PC-3 (cell line): ENCODE measurements at regions not wholly inside any gene's neighbourhood (a gene's known extent, or its start where the extent isn't known, plus 50 kb on each side); places are given as distances from the start of the nearest gene placed in this dataset.
A peak's percentile ranks its signal among the peaks of the same experiment; 100 is the strongest.

Experiments
- ATAC-seq: fragments of 200-7000 bp; cut with Tn5 transposase; 2 replicates; pipeline ENCODE4 v1.9.1; 2020; ENCODE audit warnings: mild to moderate bottlenecking, moderate library complexity
- BruUV-seq: library from RNA; stranded (reverse); fragments of 400-500 nt; replicated peaks from 2 replicates; lab custom pipeline; 2021; lab: Mats Ljungman, UMichigan
- CTCF ChIA-PET: fragments of 300-600 bp; sonication (Branson Sonifier 250); formaldehyde crosslinking; loops from one replicate; lab custom pipeline; 2022; ENCODE audit warnings: antibody characterized with exemption; lab: Charles Lee
- POLR2A ChIA-PET: fragments of 300-600 bp; sonication (Branson Sonifier 250); formaldehyde crosslinking; loops from one replicate; lab custom pipeline; 2022; ENCODE audit warnings: antibody characterized with exemption; ENCODE audit not compliant: unreplicated experiment; lab: Charles Lee
- DNase-seq: peaks from one replicate; pipeline ENCODE4 v3.0.0-alpha.2; 2015
- H2AFZ ChIP-seq: fragments of 300-600 bp; sonication (generic); 2 replicates; pipeline ENCODE4 v1.6.0; 2016; ENCODE audit warnings: antibody characterized with exemption, low read length
- H3F3A ChIP-seq: fragments of 300-600 bp; sonication (generic); one replicate; pipeline ENCODE4 v1.6.0; 2017; ENCODE audit warnings: antibody characterized with exemption, low read length, control low read depth, mild to moderate bottlenecking; ENCODE audit not compliant: unreplicated experiment
- H3K27ac ChIP-seq: fragments of 300-600 bp; sonication (generic); 2 replicates; pipeline ENCODE4 v1.5.1; 2016; ENCODE audit warnings: mild to moderate bottlenecking, low read length
- H3K27me3 ChIP-seq: fragments of 300-600 bp; sonication (generic); 2 replicates; pipeline ENCODE4 v1.6.1; 2016; ENCODE audit warnings: low read length, mixed read lengths
- H3K36me3 ChIP-seq: fragments of 300-600 bp; sonication (generic); 2 replicates; pipeline ENCODE4 v1.6.1; 2016; ENCODE audit warnings: low read depth, mixed run types, low read length, mixed read lengths
- H3K4me1 ChIP-seq: fragments of 300-600 bp; sonication (generic); 2 replicates; pipeline ENCODE4 v1.5.1; 2016; ENCODE audit warnings: low read length; ENCODE audit not compliant: insufficient read depth
- H3K4me2 ChIP-seq: fragments of 300-600 bp; sonication (generic); 2 replicates; pipeline ENCODE4 v1.6.0; 2016; ENCODE audit warnings: low read length
- H3K4me3 ChIP-seq: fragments of 300-600 bp; sonication (generic); 2 replicates; pipeline ENCODE4 v1.5.1; 2016; ENCODE audit warnings: mild to moderate bottlenecking, low read length, mixed read lengths
- H3K79me2 ChIP-seq: fragments of 300-600 bp; sonication (generic); 2 replicates; pipeline ENCODE4 v1.6.1; 2017; ENCODE audit warnings: low read length, mixed read lengths
- H3K9ac ChIP-seq: fragments of 300-600 bp; sonication (generic); 2 replicates; pipeline ENCODE4 v1.6.0; 2016; ENCODE audit warnings: mild to moderate bottlenecking, low read length
- H3K9me2 ChIP-seq: fragments of 300-600 bp; sonication (generic); replicated peaks from 2 replicates; pipeline ENCODE4 v1.6.1; 2016; ENCODE audit warnings: mixed run types, low read length, mixed read lengths
- H3K9me3 ChIP-seq: fragments of 300-600 bp; sonication (generic); 2 replicates; pipeline ENCODE4 v1.6.1; 2016; ENCODE audit warnings: low read length, mixed read lengths
- H4K20me1 ChIP-seq: fragments of 300-600 bp; sonication (generic); 2 replicates; pipeline ENCODE4 v1.6.1; 2016; ENCODE audit warnings: low read length, mixed read lengths
- EZH2 ChIP-seq: fragments of 300-600 bp; sonication (generic); IDR thresholded peaks from one replicate; pipeline ENCODE4 v1.6.1; 2017; ENCODE audit warnings: antibody characterized with exemption, mild to moderate bottlenecking, low read length; ENCODE audit not compliant: unreplicated experiment
- EZH2phosphoT487 ChIP-seq: fragments of 300-600 bp; sonication (generic); IDR thresholded peaks from 2 replicates; pipeline ENCODE4 v1.6.1; 2018; ENCODE audit warnings: mild to moderate bottlenecking, antibody characterized with exemption, low read length, borderline replicate concordance
- intact Hi-C: fragments of 100-400 bp; cut with micrococcal nuclease; formaldehyde crosslinking; loops from 2 replicates; pipeline ENCODE4 v1.9.0; 2023
- TF ChIP-seq, protein P1 (sequence below): fragments of 300-600 bp; sonication (generic); conservative IDR thresholded peaks from 2 replicates; pipeline ENCODE4 v1.5.1; 2017; ENCODE audit warnings: antibody characterized with exemption, low read depth, mild to moderate bottlenecking, low read length

- TF ChIP-seq, protein P1, sequence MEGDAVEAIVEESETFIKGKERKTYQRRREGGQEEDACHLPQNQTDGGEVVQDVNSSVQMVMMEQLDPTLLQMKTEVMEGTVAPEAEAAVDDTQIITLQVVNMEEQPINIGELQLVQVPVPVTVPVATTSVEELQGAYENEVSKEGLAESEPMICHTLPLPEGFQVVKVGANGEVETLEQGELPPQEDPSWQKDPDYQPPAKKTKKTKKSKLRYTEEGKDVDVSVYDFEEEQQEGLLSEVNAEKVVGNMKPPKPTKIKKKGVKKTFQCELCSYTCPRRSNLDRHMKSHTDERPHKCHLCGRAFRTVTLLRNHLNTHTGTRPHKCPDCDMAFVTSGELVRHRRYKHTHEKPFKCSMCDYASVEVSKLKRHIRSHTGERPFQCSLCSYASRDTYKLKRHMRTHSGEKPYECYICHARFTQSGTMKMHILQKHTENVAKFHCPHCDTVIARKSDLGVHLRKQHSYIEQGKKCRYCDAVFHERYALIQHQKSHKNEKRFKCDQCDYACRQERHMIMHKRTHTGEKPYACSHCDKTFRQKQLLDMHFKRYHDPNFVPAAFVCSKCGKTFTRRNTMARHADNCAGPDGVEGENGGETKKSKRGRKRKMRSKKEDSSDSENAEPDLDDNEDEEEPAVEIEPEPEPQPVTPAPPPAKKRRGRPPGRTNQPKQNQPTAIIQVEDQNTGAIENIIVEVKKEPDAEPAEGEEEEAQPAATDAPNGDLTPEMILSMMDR = no peak
- TF ChIP-seq EZH2phosphoT487 (no peak), EZH2 (no peak)
- Histone ChIP-seq H3F3A (no peaks in the 10 kb centered on the region), H3K4me3 (no peak overlapping the region), H2AFZ (no peak overlapping the region), H3K36me3 (no peaks in the 10 kb centered on the region), H3K9me3 (no peaks in the 10 kb centered on the region), H3K4me1 (no peaks in the 10 kb centered on the region), H3K9ac (no peak overlapping the region), H4K20me1 (no peaks in the 10 kb centered on the region), H3K27me3 (peaks cover 74% of the 10 kb centered on the region), H3K4me2 (no peak overlapping the region), H3K79me2 (no peaks in the 10 kb centered on the region), H3K9me2 (no peaks in the 10 kb centered on the region), H3K27ac (no peak overlapping the region)
- no TSS peak for BruUV-seq
- ChIA-PET CTCF (no interaction called here), POLR2A (no interaction called here)
- intact Hi-C loops = no loop called here
- DNase-seq = no peak
- no peak for ATAC-seq
Observed at GRCh38 chr3:72093270-72093991, 308.5 kb upstream of the PROK2 start.

DNA sequence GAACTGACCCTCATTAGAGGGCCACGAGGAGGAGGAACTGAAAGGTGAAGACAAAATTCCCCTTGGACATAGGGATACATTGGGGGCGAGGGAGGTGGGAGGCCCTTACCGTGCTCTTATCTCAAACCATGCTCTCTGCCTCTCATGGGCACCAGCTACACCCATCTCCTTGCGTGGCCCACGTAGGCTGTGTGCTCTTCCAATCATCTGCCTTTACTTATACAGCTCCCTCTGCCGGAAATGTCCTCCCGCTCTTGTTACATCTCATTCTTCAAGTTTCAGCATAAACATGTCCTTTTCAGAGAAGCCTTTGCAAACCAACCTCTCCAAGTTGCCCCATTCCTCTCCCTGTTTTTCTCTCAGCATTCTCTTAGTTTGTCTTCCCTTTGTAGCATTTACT lies 307.8 kb upstream of the PROK2 start:
- BruUV-seq = no TSS peak
- H3F3A ChIP-seq = no peaks in the 10 kb centered on the region
- H3K27ac ChIP-seq = no peak overlapping the region
- no peak overlapping the region for H3K9ac ChIP-seq
- no peak overlapping the region for H2AFZ ChIP-seq
- no peaks in the 10 kb centered on the region for H3K9me3 ChIP-seq
- H3K4me1 ChIP-seq = no peaks in the 10 kb centered on the region
- intact Hi-C loops = no loop called here
- H3K79me2 ChIP-seq = no peaks in the 10 kb centered on the region
- POLR2A ChIA-PET = no interaction called here
- DNase-seq (no peak), ATAC-seq (no peak)
- CTCF ChIA-PET = no interaction called here
- peaks cover 68% of the 10 kb centered on the region for H3K27me3 ChIP-seq
- H3K36me3 ChIP-seq = no peaks in the 10 kb centered on the region
- no peaks in the 10 kb centered on the region for H4K20me1 ChIP-seq
- no peak for TF ChIP-seq EZH2phosphoT487
- TF ChIP-seq, protein P1 = 0 out of 2 replicates have a peak, but pooled peaks have one; percentile 11
- no peaks in the 10 kb centered on the region for H3K9me2 ChIP-seq
- H3K4me2 ChIP-seq = no peak overlapping the region
- H3K4me3 ChIP-seq = no peak overlapping the region

- no peak overlapping the region for H3K4me3 ChIP-seq
- intact Hi-C loops = no loop called here
- H3K4me2 ChIP-seq = no peak overlapping the region
- no peak overlapping the region for H2AFZ ChIP-seq
- H3K9me3 ChIP-seq = no peaks in the 10 kb centered on the region
- DNase-seq (no peak), ATAC-seq (no peak)
- BruUV-seq = no TSS peak
- no peaks in the 10 kb centered on the region for H3K4me1 ChIP-seq
- H3K79me2 ChIP-seq = no peaks in the 10 kb centered on the region
- TF ChIP-seq EZH2phosphoT487 (no peak), EZH2 (no peak)
- TF ChIP-seq, protein P1 = no peak
- no peak overlapping the region for H3K9ac ChIP-seq
- H3K36me3 ChIP-seq = no peaks in the 10 kb centered on the region
- POLR2A ChIA-PET = no interaction called here
- peaks cover 52% of the 10 kb centered on the region for H3K27me3 ChIP-seq
- no peaks in the 10 kb centered on the region for H3F3A ChIP-seq
- H3K27ac ChIP-seq = no peak overlapping the region
- H4K20me1 ChIP-seq = no peaks in the 10 kb centered on the region
- CTCF ChIA-PET = no interaction called here
- no peaks in the 10 kb centered on the region for H3K9me2 ChIP-seq
Observed at GRCh38 chr3:72088486-72089025, 303.6 kb upstream of the PROK2 start.
